ENCODE measurements at regions not wholly inside any gene's neighbourhood (a gene's known extent, or its start where the extent isn't known, plus 50 kb on each side); places are given as distances from the start of the nearest gene placed in this dataset.

DNA sequence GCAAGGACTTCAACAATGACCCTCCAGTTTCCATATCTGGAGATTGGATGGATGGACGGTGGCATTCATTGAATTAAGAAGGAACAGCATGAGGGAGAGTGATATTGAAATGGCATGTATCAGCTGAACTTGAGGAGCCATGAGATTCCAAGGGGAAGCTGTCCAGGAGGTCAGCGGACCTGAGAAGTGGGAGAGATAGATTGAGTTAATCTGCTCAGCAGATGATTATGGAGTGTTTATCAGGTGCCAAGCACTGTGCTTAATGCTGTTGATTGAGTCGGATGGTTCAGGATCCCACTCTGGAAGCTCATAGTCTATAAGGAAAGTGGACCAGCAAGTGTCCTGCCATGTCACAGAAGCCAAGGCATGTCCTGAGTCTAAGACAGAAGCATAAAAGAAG, 581.3 kb downstream of the INSC start:
- no peaks in the 10 kb centered on the region for H3K23me2 ChIP-seq (ENCODE audit: insufficient read length, low read depth, low read length, poor library complexity, severe bottlenecking)
- TF ChIP-seq CTCF (conservative IDR thresholded peaks at IDR 0.05), result no peak
- no peak overlapping the region for H3K27ac Mint-ChIP-seq
- H3K56ac ChIP-seq (ENCODE audit: insufficient read length, low read depth, low read length), result no peak overlapping the region
- DNase-seq, result no peak
- H3K4me1 ChIP-seq (ENCODE audit: insufficient read depth, low read length), result no peaks in the 10 kb centered on the region
- H3T11ph ChIP-seq (ENCODE audit: low read length), result no peak overlapping the region
- no peaks in the 10 kb centered on the region for H3K4me1 Mint-ChIP-seq
- no peak overlapping the region for H4K91ac ChIP-seq (ENCODE audit: insufficient read length, low read depth, low read length)
- H3K14ac ChIP-seq (ENCODE audit: insufficient read depth, low read length), result no peak overlapping the region
- peaks cover 12% of the 10 kb centered on the region for H3K27me3 Mint-ChIP-seq (ENCODE audit: low read depth)
- no peak overlapping the region for H3K4ac ChIP-seq (ENCODE audit: low read depth, low read length)
- no peak overlapping the region for H3K4me3 Mint-ChIP-seq
- peaks cover 2 to 10% (median 2%) of the 10 kb centered on the region in 3 experiments; a peak in 5 of 7 replicates for H3K36me3 Mint-ChIP-seq (ENCODE audit: insufficient read depth in 1 of 3, low read depth in 3 of 3)
- H3K23ac ChIP-seq (ENCODE audit: insufficient read length, low read depth, low read length), result no peak overlapping the region
- no CpG with 5 or more reads among the region's 3 CpGs for WGBS (ENCODE audit: extremely low coverage, insufficient read length, low lambda C conversion rate)
- no peak overlapping the region for H3K4me2 ChIP-seq (ENCODE audit: insufficient read depth, insufficient read length, low read length)
- no peak overlapping the region for H2BK12ac ChIP-seq (ENCODE audit: insufficient read length, low read depth, low read length)
- H3K27ac ChIP-seq (ENCODE audit: insufficient read length, low read depth, low read length), result no peak overlapping the region
- no peak overlapping the region for H3K9ac ChIP-seq (ENCODE audit: extremely low read depth, insufficient read length, low read length)
- H3K18ac ChIP-seq (ENCODE audit: insufficient read length, low read depth, low read length), result no peak overlapping the region
- H2BK15ac ChIP-seq (ENCODE audit: low read depth, low read length), result no peak overlapping the region
- no peaks in the 10 kb centered on the region for H3K27me3 ChIP-seq (ENCODE audit: insufficient read depth, low read length)
- no peaks in the 10 kb centered on the region for H3K79me1 ChIP-seq (ENCODE audit: insufficient read depth, low read depth, low read length, poor library complexity, severe bottlenecking)
- H3K9me3 Mint-ChIP-seq, result peaks cover 3 to 4% of the 10 kb centered on the region in 2 experiments; a peak in 3 of 5 replicates
- H4K8ac ChIP-seq (replicated peaks; ENCODE audit: insufficient read length, low read depth, low read length), result no peak overlapping the region
- H4K20me1 ChIP-seq (ENCODE audit: control insufficient read depth, insufficient read depth, insufficient read length), result no peaks in the 10 kb centered on the region
- H3K79me2 ChIP-seq (ENCODE audit: insufficient read depth, low read length), result no peaks in the 10 kb centered on the region
- no peak overlapping the region for H2AFZ ChIP-seq (ENCODE audit: low read length)
- H2BK5ac ChIP-seq (ENCODE audit: insufficient read length, low read length), result no peak overlapping the region
- H2BK120ac ChIP-seq (ENCODE audit: low read depth, low read length, poor library complexity, severe bottlenecking), result no peak overlapping the region
- H3K9me3 ChIP-seq (ENCODE audit: control insufficient read depth, low read depth, low read length), result no peaks in the 10 kb centered on the region
- no peak overlapping the region for H2AK5ac ChIP-seq (ENCODE audit: insufficient read length, low read length)
- no peak overlapping the region for H4K5ac ChIP-seq (ENCODE audit: insufficient read length, low read depth, low read length)
- H2BK20ac ChIP-seq (ENCODE audit: low read depth, low read length, poor library complexity, severe bottlenecking), result no peak overlapping the region

All from H9 (cell line).